VCaP (cell line): ENCODE measurements at regions not wholly inside any gene's neighbourhood (a gene's known extent, or its start where the extent isn't known, plus 50 kb on each side); places are given as distances from the start of the nearest gene placed in this dataset.

Source experiments
- H3K27ac ChIP-seq: fragments of 450-650 bp; 2 replicates; pipeline ENCODE4 v1.5.1; 2017
- TF ChIP-seq, protein P1 (sequence below): fragments of 450-650 bp; conservative IDR thresholded peaks from 2 replicates; pipeline ENCODE4 v1.5.1; 2017; ENCODE audit warnings: mild to moderate bottlenecking, moderate library complexity

DNA sequence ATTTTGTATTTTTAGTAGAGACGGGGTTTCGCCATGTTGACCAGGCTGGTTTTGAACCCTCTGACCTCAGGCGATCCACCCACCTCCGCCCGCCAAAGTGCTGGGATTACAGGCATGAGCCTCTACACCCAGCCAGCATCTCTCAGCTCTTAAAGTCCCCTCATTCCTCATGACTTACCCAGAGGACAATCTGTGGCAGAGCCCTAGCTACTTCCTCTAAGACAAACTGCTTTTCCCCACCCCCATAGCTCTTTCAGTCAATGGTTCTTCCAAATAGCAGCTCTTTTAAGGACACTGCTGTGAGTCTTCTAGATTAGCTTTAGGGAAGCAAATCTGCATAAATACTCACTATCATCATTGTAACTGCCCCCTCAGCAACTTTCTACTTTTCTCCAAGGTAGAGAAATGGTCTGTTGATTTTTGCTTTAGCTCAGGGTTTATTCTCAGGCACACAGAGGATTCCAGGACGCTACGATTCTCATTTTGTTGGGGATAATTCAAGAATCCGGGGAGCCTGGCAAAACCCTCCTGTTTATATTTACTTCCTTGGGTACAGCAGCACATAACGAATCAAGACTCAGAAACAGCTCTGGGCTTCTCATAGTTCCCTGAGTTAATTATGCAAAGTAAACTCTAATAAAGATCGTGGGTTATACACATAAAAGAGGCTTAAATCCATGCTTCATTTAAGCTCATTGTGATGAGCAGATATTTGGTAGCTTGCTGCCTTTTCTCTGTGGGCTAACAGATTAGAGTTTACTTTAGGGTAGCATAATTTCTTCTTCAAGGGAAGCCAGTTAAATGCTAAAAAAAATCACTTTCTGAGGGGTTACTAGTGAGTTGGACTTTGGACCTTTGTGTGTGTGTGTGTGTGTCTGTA lies 357.4 kb downstream of the TDRD3 start:
- H3K27ac ChIP-seq: no peak overlapping the region
- TF ChIP-seq, protein P1, sequence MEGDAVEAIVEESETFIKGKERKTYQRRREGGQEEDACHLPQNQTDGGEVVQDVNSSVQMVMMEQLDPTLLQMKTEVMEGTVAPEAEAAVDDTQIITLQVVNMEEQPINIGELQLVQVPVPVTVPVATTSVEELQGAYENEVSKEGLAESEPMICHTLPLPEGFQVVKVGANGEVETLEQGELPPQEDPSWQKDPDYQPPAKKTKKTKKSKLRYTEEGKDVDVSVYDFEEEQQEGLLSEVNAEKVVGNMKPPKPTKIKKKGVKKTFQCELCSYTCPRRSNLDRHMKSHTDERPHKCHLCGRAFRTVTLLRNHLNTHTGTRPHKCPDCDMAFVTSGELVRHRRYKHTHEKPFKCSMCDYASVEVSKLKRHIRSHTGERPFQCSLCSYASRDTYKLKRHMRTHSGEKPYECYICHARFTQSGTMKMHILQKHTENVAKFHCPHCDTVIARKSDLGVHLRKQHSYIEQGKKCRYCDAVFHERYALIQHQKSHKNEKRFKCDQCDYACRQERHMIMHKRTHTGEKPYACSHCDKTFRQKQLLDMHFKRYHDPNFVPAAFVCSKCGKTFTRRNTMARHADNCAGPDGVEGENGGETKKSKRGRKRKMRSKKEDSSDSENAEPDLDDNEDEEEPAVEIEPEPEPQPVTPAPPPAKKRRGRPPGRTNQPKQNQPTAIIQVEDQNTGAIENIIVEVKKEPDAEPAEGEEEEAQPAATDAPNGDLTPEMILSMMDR: no peak

GRCh38 chr13:60753641-60754040 lies 356.6 kb downstream of the TDRD3 start:
- no peak overlapping the region for H3K27ac ChIP-seq
- TF ChIP-seq, protein P1: no peak

DNA sequence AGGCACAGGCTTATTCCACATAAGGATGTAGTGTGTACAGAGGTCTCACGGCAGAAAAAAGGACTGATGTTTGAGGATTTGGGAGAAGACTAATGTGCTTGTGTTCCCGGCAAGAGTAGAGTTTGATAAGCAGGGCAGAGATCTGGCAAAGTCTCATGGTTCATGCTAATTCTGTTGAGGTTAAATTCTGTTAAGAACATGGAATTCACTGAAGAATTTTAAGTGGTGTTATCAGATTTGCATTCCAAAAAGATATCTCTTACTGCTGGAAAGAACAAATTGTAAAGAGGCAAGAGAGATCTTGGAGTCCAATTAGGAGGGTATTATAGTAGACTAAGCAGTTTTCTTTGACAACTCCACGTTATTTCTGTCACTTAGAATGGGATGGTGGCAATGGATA lies 348.3 kb downstream of the TDRD3 start:
- TF ChIP-seq, protein P1: no peak

DNA sequence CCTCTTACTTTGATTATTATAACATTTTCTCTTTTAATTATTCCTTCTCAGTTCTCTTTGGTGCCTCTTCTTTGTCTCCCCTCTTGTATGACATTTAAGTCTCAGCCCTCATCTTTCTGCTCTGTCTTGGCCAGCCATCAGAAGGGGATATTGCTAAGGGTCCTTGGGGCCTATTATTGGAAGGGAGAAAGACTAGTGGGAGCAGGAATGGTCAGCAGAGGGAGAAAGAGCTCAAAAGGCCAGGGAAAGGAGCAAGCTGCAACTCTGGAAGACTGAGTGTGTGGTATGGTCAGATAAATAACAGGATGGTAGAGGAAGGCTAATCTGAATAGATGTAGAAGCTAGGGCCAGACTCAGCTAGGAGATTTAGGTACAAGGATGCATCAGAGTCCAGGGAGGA lies 336.9 kb downstream of the TDRD3 start:
- TF ChIP-seq, protein P1: no peak
- no peak overlapping the region for H3K27ac ChIP-seq

More for the DNA sequence above, 348.3 kb downstream of the TDRD3 start:
- no peak overlapping the region for H3K27ac ChIP-seq

DNA sequence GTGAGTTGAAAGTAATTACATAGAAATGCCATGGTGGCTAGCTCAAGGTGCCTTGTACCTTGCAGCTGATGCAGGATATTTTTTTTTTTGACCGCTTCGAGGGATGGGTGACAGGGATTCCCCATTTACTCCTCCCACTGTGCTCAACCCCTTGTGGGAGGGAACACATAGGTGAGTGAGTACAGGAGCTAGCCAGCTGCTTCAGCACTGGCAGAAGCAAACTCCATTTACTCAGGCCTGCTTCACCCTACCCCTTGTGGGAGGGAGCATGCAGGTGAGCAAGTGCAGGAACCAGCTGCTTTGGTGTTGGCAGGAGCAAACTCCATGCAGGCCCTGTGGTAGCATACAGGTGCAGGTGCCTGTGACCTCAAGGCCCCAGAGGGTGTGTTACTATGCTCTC lies 330.1 kb downstream of the TDRD3 start:
- TF ChIP-seq, protein P1: no peak
- no peak overlapping the region for H3K27ac ChIP-seq

DNA sequence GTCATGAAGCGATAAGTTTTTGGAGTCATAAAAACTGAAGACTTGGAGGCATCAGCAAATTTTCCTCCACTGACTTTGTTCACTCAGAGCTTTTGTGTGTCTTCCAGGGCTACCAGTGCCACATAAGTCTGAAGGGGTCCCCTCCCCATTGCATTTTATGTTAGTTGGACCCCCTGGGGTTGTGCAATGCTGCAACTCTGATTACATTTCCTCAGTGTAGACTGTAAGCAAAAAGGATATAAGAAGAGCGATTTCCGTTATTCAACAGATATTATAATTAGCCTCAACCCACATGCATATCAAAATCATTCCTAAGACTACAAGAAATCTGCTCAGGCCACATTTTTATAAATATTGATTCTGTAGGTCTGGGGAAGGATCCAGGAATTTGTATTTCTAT lies 324.0 kb downstream of the TDRD3 start:
- no peak overlapping the region for H3K27ac ChIP-seq
- TF ChIP-seq, protein P1: no peak

- H3K27ac ChIP-seq: no peak overlapping the region
- TF ChIP-seq, protein P1: no peak
These were observed 323.6 kb downstream of the TDRD3 start for GRCh38 chr13:60720590-60720989.
